K562 (cell line): ENCODE measurements at regions not wholly inside any gene's neighbourhood (a gene's known extent, or its start where the extent isn't known, plus 50 kb on each side); places are given as distances from the start of the nearest gene placed in this dataset.

ENCODE experiments used
- ATAC-seq: fragments of 200-7000 bp; cut with Tn5 transposase; 3 replicates; pipeline ENCODE4 v1.9.1; 2020; ENCODE audit warnings: moderate library complexity
- BruUV-seq: library from RNA; stranded (reverse); fragments of 400-500 nt; replicated peaks from 2 replicates; lab custom pipeline; 2021; lab: Mats Ljungman, UMichigan
- CTCF ChIA-PET: fragments of 300-600 bp; formaldehyde crosslinking; extraction: SDS; loops from one replicate; lab custom pipeline; 2021; ENCODE audit warnings: low intra/inter-chr PET ratio; lab: Yijun Ruan, JAX
- POLR2A ChIA-PET: fragments of 300-600, 350-650 bp; sonication (Branson Sonifier 250); formaldehyde crosslinking; extraction: SDS; loops from one replicate; lab custom pipeline; 2021; ENCODE audit warnings: antibody characterized with exemption, inconsistent platforms; lab: Yijun Ruan, JAX
- DNase-seq, 4 experiments: peaks; one replicate each; pipeline versions ENCODE4 v3.0.0 to v3.0.0-alpha.2; 2011 to 2018; ENCODE audit warnings: low spot score in 3 of 4, mixed read lengths in 3 of 4; ENCODE audit errors: extremely low read depth in 1 of 4
- FAIRE-seq: peaks from 2 replicates; lab custom pipeline; 2011; peaks lifted over from hg19 to GRCh38; lab: Jason Lieb, UNC
- H2AFZ ChIP-seq: 2 replicates; pipeline ENCODE4 v1.6.0; 2011; ENCODE audit warnings: low read depth, low read length, control low read depth, inconsistent platforms
- H3K27ac ChIP-seq: fragments of 200-600 bp; 3 replicates; pipeline ENCODE4 v1.8.0; 2011; ENCODE audit warnings: low read depth, mild to moderate bottlenecking, control low read depth, inconsistent platforms, low read length, moderate library complexity, mixed read lengths; ENCODE audit errors: extremely low read depth
- H3K27me3 ChIP-seq, 2 experiments: fragments of 300-600 bp in 1 of 2; 2 replicates in 1 of 2; 3 replicates in 1 of 2; pipeline versions ENCODE4 v1.6.0 to v1.8.0; 2011; ENCODE audit warnings: inconsistent platforms in 2 of 2, low read length in 2 of 2, mild to moderate bottlenecking in 1 of 2, mixed read lengths in 1 of 2, moderate library complexity in 1 of 2; ENCODE audit not compliant: control insufficient read depth in 2 of 2, insufficient read depth in 2 of 2
- H3K36me3 ChIP-seq: fragments of 300-600 bp; 3 replicates; pipeline ENCODE4 v1.8.0; 2011; ENCODE audit warnings: mild to moderate bottlenecking, low read length, inconsistent platforms; ENCODE audit not compliant: control insufficient read depth, insufficient read depth
- H3K4me1 ChIP-seq, 2 experiments: fragments of 200-600 bp in 1 of 2; replicated peaks in 1 of 2; 2 replicates in 1 of 2; 3 replicates in 1 of 2; pipeline versions ENCODE4 v1.5.1 to v1.8.0; 2011; ENCODE audit warnings: inconsistent platforms in 2 of 2, low read length in 2 of 2, mild to moderate bottlenecking in 1 of 2, mixed read lengths in 1 of 2, moderate library complexity in 1 of 2; ENCODE audit not compliant: control insufficient read depth in 2 of 2, insufficient read depth in 2 of 2
- H3K4me2 ChIP-seq: 2 replicates; pipeline ENCODE4 v1.6.1; 2011; ENCODE audit warnings: low read length, control low read depth, inconsistent platforms, mixed read lengths; ENCODE audit not compliant: insufficient read depth
- H3K4me3 ChIP-seq: fragments of 200-600 bp; sonication (generic), shearing (Covaris generic); 2 replicates; pipeline ENCODE4 v1.5.1; 2016; ENCODE audit warnings: control low read depth, inconsistent platforms
- H3K79me2 ChIP-seq: fragments of 200-600 bp; 3 replicates; pipeline ENCODE4 v1.8.0; 2011; ENCODE audit warnings: low read length, inconsistent platforms; ENCODE audit not compliant: control insufficient read depth, insufficient read depth
- H3K9ac ChIP-seq, 2 experiments: 2 replicates each; pipeline versions ENCODE4 v1.6.0 to v1.6.1; 2011; ENCODE audit warnings: low read depth in 2 of 2, low read length in 2 of 2, control low read depth in 1 of 2, inconsistent platforms in 1 of 2, mild to moderate bottlenecking in 1 of 2, mixed read lengths in 1 of 2; ENCODE audit not compliant: insufficient read depth in 1 of 2
- H3K9me1 ChIP-seq: one replicate; pipeline ENCODE4 v1.6.0; 2011; ENCODE audit warnings: inconsistent platforms, mild to moderate bottlenecking, low read length, moderate library complexity; ENCODE audit not compliant: control insufficient read depth, insufficient read depth
- H3K9me3 ChIP-seq: replicated peaks from 2 replicates; pipeline ENCODE4 v1.5.1; 2011; ENCODE audit warnings: low read depth, low read length, inconsistent platforms; ENCODE audit not compliant: control insufficient read depth, insufficient read depth
- H4K20me1 ChIP-seq: replicated peaks from 2 replicates; pipeline ENCODE4 v1.6.1; 2011; ENCODE audit warnings: low read length, inconsistent platforms, mixed read lengths; ENCODE audit not compliant: control insufficient read depth, insufficient read depth
- CEBPB ChIP-seq: fragments of 450-650 bp; IDR thresholded peaks from 2 replicates; pipeline ENCODE4 v1.6.1; 2016; ENCODE audit warnings: missing genetic modification characterization, missing compliant biosample characterization
- DPF2 ChIP-seq: fragments of 450-650 bp; IDR thresholded peaks from 2 replicates; pipeline ENCODE4 v1.6.1; 2016
- IFI16 ChIP-seq: fragments of 250-450 bp; sonication (Bioruptor Pico); IDR thresholded peaks from 2 replicates; pipeline ENCODE4 v2.1.2; 2022; ENCODE audit warnings: mild to moderate bottlenecking, inconsistent platforms
- JUN ChIP-seq, 2 experiments: sonication (generic) in 1 of 2; formaldehyde crosslinking in 1 of 2; IDR thresholded peaks; 2 replicates each; pipeline versions ENCODE4 v1.6.1 to v1.8.0; 2012 to 2022; ENCODE audit warnings: borderline replicate concordance in 2 of 2, mild to moderate bottlenecking in 2 of 2, improper control_type of control experiment in 1 of 2, low read depth in 1 of 2, low read length in 1 of 2, missing genetic modification reagents in 1 of 2
- MAFK ChIP-seq: IDR thresholded peaks from 2 replicates; pipeline ENCODE4 v1.6.1; 2011; ENCODE audit warnings: low read length, improper control_type of control experiment
- MAZ ChIP-seq, 2 experiments: fragments of 450-650 bp in 1 of 2; sonication (generic) in 1 of 2; formaldehyde crosslinking; IDR thresholded peaks in 1 of 2; conservative IDR thresholded peaks in 1 of 2; 2 replicates each; pipeline versions ENCODE4 v1.4.0 to v1.5.0; 2020; ENCODE audit warnings: mild to moderate bottlenecking in 1 of 2, missing genetic modification reagents in 1 of 2
- NCOR1 ChIP-seq: fragments of 450-650 bp; IDR thresholded peaks from 2 replicates; pipeline ENCODE4 v1.6.1; 2016; ENCODE audit warnings: mild to moderate bottlenecking, moderate library complexity
- RFX1 ChIP-seq: fragments of 450-650 bp; IDR thresholded peaks from 2 replicates; pipeline ENCODE4 v1.6.1; 2016; ENCODE audit warnings: mild to moderate bottlenecking, moderate library complexity
- RFX5 ChIP-seq: IDR thresholded peaks from 2 replicates; pipeline ENCODE4 v1.6.1; 2011; ENCODE audit warnings: low read depth, mild to moderate bottlenecking, improper control_type of control experiment, low read length
- SMAD1 ChIP-seq: fragments of 150-350 bp; IDR thresholded peaks from 2 replicates; pipeline ENCODE4 v1.6.1; 2014; ENCODE audit warnings: low read length, low read depth; ENCODE audit not compliant: partially characterized antibody
- ZC3H11A ChIP-seq: IDR thresholded peaks from 2 replicates; pipeline ENCODE4 v1.6.1; 2012; ENCODE audit warnings: low read depth, low read length, improper control_type of control experiment
- ZKSCAN8 ChIP-seq: fragments of 200-800 bp; sonication (Bioruptor generic); IDR thresholded peaks from 2 replicates; pipeline ENCODE4 v1.6.1; 2016; ENCODE audit warnings: missing genetic modification characterization, missing compliant biosample characterization
- ZNF436 ChIP-seq: fragments of 250-450, 450-650 bp; sonication (Bioruptor Pico); formaldehyde crosslinking; IDR thresholded peaks from 2 replicates; pipeline ENCODE4 v1.7.0; 2020; ENCODE audit warnings: mild to moderate bottlenecking
- WGBS: fragments of 100-300 bp; shearing (Covaris generic); methylation state at CpG from one replicate; pipeline ENCODE4 v1.1.6; 2016; ENCODE audit warnings: low coverage, mixed read lengths; ENCODE audit not compliant: insufficient coverage; ENCODE audit errors: missing lambda C conversion rate; 5-methylcytosine and 5-hydroxymethylcytosine counted together
- in situ Hi-C: fragments of 300-500 bp; cut with MboI; formaldehyde crosslinking; loops from 4 replicates; pipeline ENCODE4 v1.15.0; 2018; ENCODE audit warnings: inconsistent platforms, mixed read lengths
- intact Hi-C: fragments of 100-400 bp; cut with micrococcal nuclease; formaldehyde crosslinking; loops from 2 replicates; pipeline ENCODE4 v1.14.2; 2022
- TF ChIP-seq, protein P1 (sequence below): fragments of 250-450 bp; sonication (Bioruptor Pico); IDR thresholded peaks from 2 replicates; pipeline ENCODE4 v1.5.0; 2021; ENCODE audit warnings: mild to moderate bottlenecking, borderline replicate concordance
- TF ChIP-seq, protein P2 (sequence below): sonication (generic); formaldehyde crosslinking; IDR thresholded peaks from 2 replicates; pipeline ENCODE4 v1.8.1; 2023; ENCODE audit warnings: mild to moderate bottlenecking, missing genetic modification reagents
- TF ChIP-seq, protein P3 (sequence below), 2 experiments: fragments of 450-650 bp in 1 of 2; sonication (generic) in 1 of 2; formaldehyde crosslinking in 1 of 2; IDR thresholded peaks in 1 of 2; conservative IDR thresholded peaks in 1 of 2; 2 replicates each; pipeline versions ENCODE4 v1.6.1 to v1.8.1; 2016 to 2023; ENCODE audit warnings: mild to moderate bottlenecking in 2 of 2, moderate library complexity in 2 of 2, inconsistent platforms in 1 of 2, missing genetic modification reagents in 1 of 2

DNA sequence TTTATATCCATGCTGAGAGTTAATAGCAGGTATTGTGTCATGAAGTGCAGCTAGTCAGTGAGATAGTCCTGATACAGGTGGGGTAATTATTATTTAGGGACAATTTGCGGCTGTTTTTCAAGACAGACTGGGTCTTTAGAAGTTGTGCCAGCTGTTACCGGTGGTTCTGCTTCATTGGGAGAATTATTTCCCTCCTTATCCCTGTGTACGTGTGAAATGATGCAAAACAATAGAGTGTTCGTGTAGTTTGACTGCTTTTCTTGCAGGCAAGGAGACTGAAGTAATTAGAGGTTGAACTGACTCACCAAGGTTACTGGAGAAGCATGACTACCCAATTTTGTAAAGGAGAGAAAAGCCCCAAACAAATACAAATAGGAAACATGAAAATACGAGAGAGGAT is 101.7 kb downstream of the ARRDC3 start:
- POLR2A ChIA-PET, result interaction anchor here (1.1 to 2.1 kb wide), 5 partner anchors 10 to 101 kb away, joined by 3 to 17 read pairs (median 11); partner anchors contain the start of gene ARRDC3
- no peaks in the 10 kb centered on the region for H4K20me1 ChIP-seq
- intact Hi-C loops, result loop anchor here (2.0 kb wide), 1 partner anchor 99 kb away; no protein-coding TSS in a partner anchor
- TF ChIP-seq, protein P1, sequence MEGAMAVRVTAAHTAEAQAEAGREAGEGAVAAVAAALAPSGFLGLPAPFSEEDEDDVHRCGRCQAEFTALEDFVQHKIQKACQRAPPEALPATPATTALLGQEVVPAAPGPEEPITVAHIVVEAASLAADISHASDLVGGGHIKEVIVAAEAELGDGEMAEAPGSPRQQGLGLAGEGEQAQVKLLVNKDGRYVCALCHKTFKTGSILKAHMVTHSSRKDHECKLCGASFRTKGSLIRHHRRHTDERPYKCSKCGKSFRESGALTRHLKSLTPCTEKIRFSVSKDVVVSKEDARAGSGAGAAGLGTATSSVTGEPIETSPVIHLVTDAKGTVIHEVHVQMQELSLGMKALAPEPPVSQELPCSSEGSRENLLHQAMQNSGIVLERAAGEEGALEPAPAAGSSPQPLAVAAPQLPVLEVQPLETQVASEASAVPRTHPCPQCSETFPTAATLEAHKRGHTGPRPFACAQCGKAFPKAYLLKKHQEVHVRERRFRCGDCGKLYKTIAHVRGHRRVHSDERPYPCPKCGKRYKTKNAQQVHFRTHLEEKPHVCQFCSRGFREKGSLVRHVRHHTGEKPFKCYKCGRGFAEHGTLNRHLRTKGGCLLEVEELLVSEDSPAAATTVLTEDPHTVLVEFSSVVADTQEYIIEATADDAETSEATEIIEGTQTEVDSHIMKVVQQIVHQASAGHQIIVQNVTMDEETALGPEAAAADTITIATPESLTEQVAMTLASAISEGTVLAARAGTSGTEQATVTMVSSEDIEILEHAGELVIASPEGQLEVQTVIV (CRISPR knock-in tag), result no peak
- no peak for TF ChIP-seq ZNF436
- TF ChIP-seq, protein P2, sequence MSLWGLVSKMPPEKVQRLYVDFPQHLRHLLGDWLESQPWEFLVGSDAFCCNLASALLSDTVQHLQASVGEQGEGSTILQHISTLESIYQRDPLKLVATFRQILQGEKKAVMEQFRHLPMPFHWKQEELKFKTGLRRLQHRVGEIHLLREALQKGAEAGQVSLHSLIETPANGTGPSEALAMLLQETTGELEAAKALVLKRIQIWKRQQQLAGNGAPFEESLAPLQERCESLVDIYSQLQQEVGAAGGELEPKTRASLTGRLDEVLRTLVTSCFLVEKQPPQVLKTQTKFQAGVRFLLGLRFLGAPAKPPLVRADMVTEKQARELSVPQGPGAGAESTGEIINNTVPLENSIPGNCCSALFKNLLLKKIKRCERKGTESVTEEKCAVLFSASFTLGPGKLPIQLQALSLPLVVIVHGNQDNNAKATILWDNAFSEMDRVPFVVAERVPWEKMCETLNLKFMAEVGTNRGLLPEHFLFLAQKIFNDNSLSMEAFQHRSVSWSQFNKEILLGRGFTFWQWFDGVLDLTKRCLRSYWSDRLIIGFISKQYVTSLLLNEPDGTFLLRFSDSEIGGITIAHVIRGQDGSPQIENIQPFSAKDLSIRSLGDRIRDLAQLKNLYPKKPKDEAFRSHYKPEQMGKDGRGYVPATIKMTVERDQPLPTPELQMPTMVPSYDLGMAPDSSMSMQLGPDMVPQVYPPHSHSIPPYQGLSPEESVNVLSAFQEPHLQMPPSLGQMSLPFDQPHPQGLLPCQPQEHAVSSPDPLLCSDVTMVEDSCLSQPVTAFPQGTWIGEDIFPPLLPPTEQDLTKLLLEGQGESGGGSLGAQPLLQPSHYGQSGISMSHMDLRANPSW, result no peak
- no peak for TF ChIP-seq SMAD1
- TF ChIP-seq IFI16 (CRISPR knock-in tag), result no peak
- no peak for TF ChIP-seq RFX5
- TF ChIP-seq CEBPB, result 0 out of 2 replicates have a peak, but pooled peaks have one; percentile 7
- no peak for TF ChIP-seq MAFK
- no peak for TF ChIP-seq MAZ (CRISPR knock-in tag; conservative IDR thresholded peaks at IDR 0.05 in 1 of 2, IDR thresholded peaks at IDR 0.05 in 1 of 2)
- TF ChIP-seq JUN (IDR thresholded peaks at IDR 0.05; ENCODE audit: borderline replicate concordance, low read depth, low read length), result no peak
- no peak for TF ChIP-seq JUN (CRISPR knock-in tag; IDR thresholded peaks at IDR 0.05; ENCODE audit: borderline replicate concordance)
- TF ChIP-seq, protein P3, sequence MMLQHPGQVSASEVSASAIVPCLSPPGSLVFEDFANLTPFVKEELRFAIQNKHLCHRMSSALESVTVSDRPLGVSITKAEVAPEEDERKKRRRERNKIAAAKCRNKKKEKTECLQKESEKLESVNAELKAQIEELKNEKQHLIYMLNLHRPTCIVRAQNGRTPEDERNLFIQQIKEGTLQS (IDR thresholded peaks at IDR 0.05), result peak; percentile 55
- TF ChIP-seq, protein P3 (CRISPR knock-in tag; conservative IDR thresholded peaks at IDR 0.05), result no peak
- no peak for TF ChIP-seq ZKSCAN8 (CRISPR knock-in tag)
- TF ChIP-seq NCOR1, result no peak
- 0 out of 2 replicates have a peak, but pooled peaks have one; percentile 31 for TF ChIP-seq DPF2
- TF ChIP-seq ZC3H11A, result no peak
- peak; percentile 23; the same call in 1 of the 2 replicates for TF ChIP-seq RFX1

More for the DNA sequence above, 101.7 kb downstream of the ARRDC3 start:
- no peaks in the 10 kb centered on the region for H3K27me3 ChIP-seq
- peak in 1 of 4 experiments; percentile 17 for DNase-seq
- H3K4me1 ChIP-seq, result peaks cover 16 to 21% of the 10 kb centered on the region in 2 experiments; a peak in 3 of 5 replicates
- H3K9me1 ChIP-seq, result no peaks in the 10 kb centered on the region
- in situ Hi-C loops, result no loop called here
- H2AFZ ChIP-seq, result peak overlapping the region; percentile 96
- H3K9me3 ChIP-seq, result peaks cover 3% of the 10 kb centered on the region; the same call in 1 of the 2 replicates
- no TSS peak for BruUV-seq
- no peak overlapping the region for H3K4me3 ChIP-seq
- peak overlapping the region; percentile 89 for H3K4me2 ChIP-seq
- CTCF ChIA-PET, result no interaction called here
- peak overlapping the region; percentile 84; the same call in 2 of the 3 replicates for H3K27ac ChIP-seq
- no peaks in the 10 kb centered on the region for H3K79me2 ChIP-seq
- peak overlapping the region in 1 of 2 experiments; percentile 54; a peak in 1 of 4 replicates for H3K9ac ChIP-seq
- no peak for ATAC-seq
- no peaks in the 10 kb centered on the region for H3K36me3 ChIP-seq
- WGBS, result 36% methylated on average over 5 of the region's 5 CpGs
- peak; percentile 55 for FAIRE-seq
